Endothelial cell of umbilical vein (primary cell): ENCODE measurements at regions not wholly inside any gene's neighbourhood (a gene's known extent, or its start where the extent isn't known, plus 50 kb on each side); places are given as distances from the start of the nearest gene placed in this dataset.

ENCODE experiments used
- FOS ChIP-seq: IDR thresholded peaks from 2 replicates; pipeline ENCODE4 v1.6.1; 2011; ENCODE audit warnings: mild to moderate bottlenecking, low read length, moderate library complexity, borderline replicate concordance; ENCODE audit not compliant: insufficient read depth
- JUN ChIP-seq: IDR thresholded peaks from 2 replicates; pipeline ENCODE4 v1.6.1; 2011; ENCODE audit warnings: borderline replicate concordance, low read depth; ENCODE audit not compliant: insufficient read length, insufficient read depth
- MYC ChIP-seq: IDR thresholded peaks from one replicate; pipeline ENCODE4 v1.6.1; 2011; ENCODE audit warnings: mild to moderate bottlenecking, low read depth, low read length
- POLR2A ChIP-seq: IDR thresholded peaks from 2 replicates; pipeline ENCODE4 v1.6.1; 2012; ENCODE audit warnings: low read depth, mild to moderate bottlenecking, control low read depth, low read length
- POLR2AphosphoS5 ChIP-seq: IDR thresholded peaks from 2 replicates; pipeline ENCODE4 v1.6.1; 2012; ENCODE audit warnings: low read depth, mild to moderate bottlenecking, control low read depth, low read length, moderate library complexity; ENCODE audit not compliant: insufficient read depth
- TF ChIP-seq, protein P1 (sequence below), 2 donors: IDR thresholded peaks; 1 replicate in 1 of 2; 2 replicates in 1 of 2; pipeline ENCODE4 v1.5.1; 2011; ENCODE audit warnings: low read length in 2 of 2, mild to moderate bottlenecking in 2 of 2, moderate library complexity in 2 of 2, control low read depth in 1 of 2, inconsistent platforms in 1 of 2, low read depth in 1 of 2; ENCODE audit not compliant: insufficient read depth in 1 of 2; ENCODE audit errors: extremely low read depth in 1 of 2
- TF ChIP-seq, protein P2 (sequence below): IDR thresholded peaks from 2 replicates; pipeline ENCODE4 v1.6.1; 2011; ENCODE audit not compliant: insufficient read depth, insufficient read length

DNA sequence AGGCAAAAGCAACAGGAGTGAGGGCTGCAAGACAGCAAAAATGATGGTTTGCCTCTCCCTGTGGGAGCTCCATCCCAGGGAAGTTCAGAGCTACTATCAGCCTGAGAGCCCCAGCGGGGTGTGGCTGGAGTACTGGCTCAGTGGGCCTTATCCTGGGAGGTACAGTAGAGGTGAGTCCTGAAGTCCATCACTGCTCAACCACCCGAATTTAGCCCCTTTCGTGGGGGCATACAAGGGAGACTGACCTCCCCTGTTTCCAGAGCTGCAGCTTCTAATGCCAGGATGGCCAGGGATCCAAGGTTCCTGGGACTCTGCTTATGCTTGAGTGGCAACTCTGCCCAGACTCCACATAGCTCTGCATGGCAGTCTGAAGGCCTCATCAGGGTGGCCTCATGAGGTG is 617.8 kb downstream of the MMUT start:
- TF ChIP-seq, protein P1, sequence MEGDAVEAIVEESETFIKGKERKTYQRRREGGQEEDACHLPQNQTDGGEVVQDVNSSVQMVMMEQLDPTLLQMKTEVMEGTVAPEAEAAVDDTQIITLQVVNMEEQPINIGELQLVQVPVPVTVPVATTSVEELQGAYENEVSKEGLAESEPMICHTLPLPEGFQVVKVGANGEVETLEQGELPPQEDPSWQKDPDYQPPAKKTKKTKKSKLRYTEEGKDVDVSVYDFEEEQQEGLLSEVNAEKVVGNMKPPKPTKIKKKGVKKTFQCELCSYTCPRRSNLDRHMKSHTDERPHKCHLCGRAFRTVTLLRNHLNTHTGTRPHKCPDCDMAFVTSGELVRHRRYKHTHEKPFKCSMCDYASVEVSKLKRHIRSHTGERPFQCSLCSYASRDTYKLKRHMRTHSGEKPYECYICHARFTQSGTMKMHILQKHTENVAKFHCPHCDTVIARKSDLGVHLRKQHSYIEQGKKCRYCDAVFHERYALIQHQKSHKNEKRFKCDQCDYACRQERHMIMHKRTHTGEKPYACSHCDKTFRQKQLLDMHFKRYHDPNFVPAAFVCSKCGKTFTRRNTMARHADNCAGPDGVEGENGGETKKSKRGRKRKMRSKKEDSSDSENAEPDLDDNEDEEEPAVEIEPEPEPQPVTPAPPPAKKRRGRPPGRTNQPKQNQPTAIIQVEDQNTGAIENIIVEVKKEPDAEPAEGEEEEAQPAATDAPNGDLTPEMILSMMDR (IDR thresholded peaks at IDR 0.05; ENCODE audit: extremely low read depth in 1 of 2, insufficient read depth in 1 of 2, low read depth in 1 of 2, low read length in 2 of 2): no peak
- TF ChIP-seq POLR2A (no peak), POLR2AphosphoS5 (no peak), JUN (no peak), FOS (no peak), MYC (no peak)
- TF ChIP-seq, protein P2, sequence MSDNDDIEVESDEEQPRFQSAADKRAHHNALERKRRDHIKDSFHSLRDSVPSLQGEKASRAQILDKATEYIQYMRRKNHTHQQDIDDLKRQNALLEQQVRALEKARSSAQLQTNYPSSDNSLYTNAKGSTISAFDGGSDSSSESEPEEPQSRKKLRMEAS: no peak
